Skeletal muscle tissue (tissue), 3 donors: ENCODE measurements at regions not wholly inside any gene's neighbourhood (a gene's known extent, or its start where the extent isn't known, plus 50 kb on each side); places are given as distances from the start of the nearest gene placed in this dataset.

ENCODE experiments used
- H3K27ac ChIP-seq: one replicate; pipeline ENCODE4 v1.7.0; 2013; ENCODE audit warnings: mild to moderate bottlenecking, low read depth, low read length, inconsistent platforms
- H3K27me3 ChIP-seq, 3 donors: one replicate each; pipeline ENCODE4 v1.7.0; 2013; ENCODE audit warnings: low read length in 3 of 3; ENCODE audit not compliant: control insufficient read depth in 3 of 3, insufficient read depth in 3 of 3
- H3K36me3 ChIP-seq, 3 donors: one replicate each; pipeline ENCODE4 v1.7.0; 2013; ENCODE audit warnings: low read length in 3 of 3; ENCODE audit not compliant: control insufficient read depth in 3 of 3, insufficient read depth in 3 of 3
- H3K4me1 ChIP-seq, 3 donors: one replicate each; pipeline ENCODE4 v1.7.0; 2013; ENCODE audit warnings: low read length in 3 of 3, mild to moderate bottlenecking in 3 of 3; ENCODE audit not compliant: control insufficient read depth in 3 of 3, insufficient read depth in 3 of 3
- H3K4me3 ChIP-seq, 3 donors: one replicate each; pipeline ENCODE4 v1.7.0; 2013; ENCODE audit warnings: low read length in 3 of 3
- H3K9ac ChIP-seq, 3 donors: one replicate each; pipeline ENCODE4 v1.7.0; 2013; ENCODE audit warnings: low read length in 3 of 3, mild to moderate bottlenecking in 3 of 3, moderate library complexity in 2 of 3, low read depth in 1 of 3
- H3K9me3 ChIP-seq, 3 donors: one replicate each; pipeline ENCODE4 v1.7.0; 2013; ENCODE audit warnings: low read length in 3 of 3; ENCODE audit not compliant: control insufficient read depth in 3 of 3
- donor health status: Osteomylitis.

DNA sequence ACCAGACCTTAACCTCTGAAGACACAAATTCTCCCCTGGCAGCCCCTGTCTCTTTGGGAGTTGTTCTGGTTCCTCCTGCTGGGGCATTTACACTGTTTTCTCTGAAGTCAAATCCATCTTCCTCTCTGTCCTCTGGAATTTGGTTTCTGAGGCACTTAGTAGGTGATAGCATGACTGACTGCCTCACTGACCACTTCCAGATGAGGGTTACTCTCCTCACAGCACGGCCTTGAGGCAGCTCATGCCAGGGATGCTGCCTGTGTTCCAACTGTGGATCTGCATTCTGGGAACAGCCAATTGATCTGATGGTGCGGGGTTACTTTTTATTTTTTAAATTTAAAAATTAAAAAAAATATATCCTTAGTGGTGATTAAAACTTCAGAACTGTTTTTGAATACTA is 140.9 kb upstream of the ROPN1 start:
- Histone ChIP-seq H3K36me3 (no peaks in the 10 kb centered on the region), H3K27ac (no peak overlapping the region), H3K27me3 (no peaks in the 10 kb centered on the region), H3K9ac (no peak overlapping the region), H3K9me3 (no peaks in the 10 kb centered on the region), H3K4me3 (no peak overlapping the region), H3K4me1 (peaks cover 0 to 15% (median 14%) of the 10 kb centered on the region in 3 donors)

DNA sequence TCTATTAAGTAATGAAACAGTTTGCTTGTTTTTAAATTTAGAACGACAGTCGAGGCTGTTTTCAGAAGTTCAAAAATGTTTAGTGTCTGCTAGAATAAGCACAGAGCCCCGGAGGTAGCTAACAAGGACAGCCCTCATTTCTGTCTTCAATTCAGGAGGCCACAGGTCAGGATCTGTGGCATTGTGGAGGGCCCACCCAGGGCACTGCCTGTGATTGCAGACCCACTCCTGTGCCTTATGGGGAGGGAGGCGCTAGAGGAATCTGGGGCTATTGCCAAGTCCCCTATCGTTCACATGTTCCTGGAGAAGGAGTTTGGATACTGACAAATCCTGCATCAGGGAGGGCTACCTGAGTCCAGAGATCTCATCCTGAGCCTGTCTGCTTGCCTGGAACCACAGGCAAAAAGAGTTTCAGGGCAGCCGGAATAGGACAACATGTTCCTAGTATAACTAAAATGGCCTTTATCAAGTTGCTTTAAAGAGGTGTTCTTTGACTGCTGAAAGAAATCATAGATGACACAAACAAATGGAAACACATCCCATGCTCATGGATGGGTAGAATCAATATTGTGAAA is 141.5 kb upstream of the ROPN1 start:
- Histone ChIP-seq H3K4me1 (peaks cover 0 to 15% (median 14%) of the 10 kb centered on the region in 3 donors), H3K27me3 (no peaks in the 10 kb centered on the region), H3K4me3 (no peak overlapping the region), H3K9ac (no peak overlapping the region), H3K36me3 (no peaks in the 10 kb centered on the region), H3K27ac (no peak overlapping the region), H3K9me3 (no peaks in the 10 kb centered on the region)

DNA sequence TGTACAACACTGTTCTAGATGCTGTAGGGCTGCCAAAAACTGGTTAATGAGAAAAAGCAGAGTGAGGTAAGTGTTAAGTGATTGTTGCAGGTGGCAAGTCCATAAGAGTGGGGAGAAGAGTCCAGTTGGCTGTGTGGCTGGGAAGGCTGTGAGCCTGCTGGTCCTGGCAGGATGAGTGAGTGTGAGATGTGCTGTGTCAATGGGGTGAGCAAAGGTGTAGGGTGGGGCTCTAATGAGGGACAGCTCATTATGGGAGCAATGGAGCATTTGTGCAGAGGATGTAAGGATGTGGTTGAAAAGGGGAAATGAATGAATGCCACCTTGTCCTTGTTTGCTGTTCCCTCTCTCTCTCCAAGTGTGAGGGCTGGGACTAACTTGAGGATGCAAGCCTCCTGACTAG is 145.3 kb upstream of the ROPN1 start:
- Histone ChIP-seq H3K9me3 (no peaks in the 10 kb centered on the region), H3K27ac (no peak overlapping the region), H3K4me1 (peaks cover 0 to 11% (median 5%) of the 10 kb centered on the region in 3 donors), H3K9ac (no peak overlapping the region), H3K36me3 (no peaks in the 10 kb centered on the region), H3K27me3 (no peaks in the 10 kb centered on the region), H3K4me3 (no peak overlapping the region)

DNA sequence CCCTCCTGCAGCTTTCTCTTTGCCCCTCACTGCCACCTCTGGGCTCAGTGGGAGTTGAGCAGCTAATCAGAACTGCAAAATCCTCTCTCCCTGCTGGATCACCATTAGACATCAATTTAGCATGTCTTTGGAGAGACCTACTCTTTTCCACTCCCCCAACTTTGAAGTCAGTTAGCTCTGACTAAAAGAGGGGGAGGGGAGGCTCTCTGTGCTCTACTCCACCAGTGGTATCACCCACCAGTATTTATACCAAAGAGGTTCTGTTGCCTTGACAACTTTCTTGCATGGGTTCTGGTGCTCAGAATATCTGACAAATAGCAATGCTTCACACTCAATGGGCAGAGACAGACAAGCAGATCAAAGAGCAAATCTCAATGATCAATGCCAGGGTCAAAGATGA is 146.2 kb upstream of the ROPN1 start:
- H3K27ac ChIP-seq, result no peak overlapping the region
- H3K27me3 ChIP-seq, result no peaks in the 10 kb centered on the region
- no peak overlapping the region for H3K4me3 ChIP-seq
- no peak overlapping the region for H3K9ac ChIP-seq
- H3K9me3 ChIP-seq, result no peaks in the 10 kb centered on the region
- peaks cover 0 to 8% (median 0%) of the 10 kb centered on the region in 3 donors for H3K4me1 ChIP-seq
- no peaks in the 10 kb centered on the region for H3K36me3 ChIP-seq

DNA sequence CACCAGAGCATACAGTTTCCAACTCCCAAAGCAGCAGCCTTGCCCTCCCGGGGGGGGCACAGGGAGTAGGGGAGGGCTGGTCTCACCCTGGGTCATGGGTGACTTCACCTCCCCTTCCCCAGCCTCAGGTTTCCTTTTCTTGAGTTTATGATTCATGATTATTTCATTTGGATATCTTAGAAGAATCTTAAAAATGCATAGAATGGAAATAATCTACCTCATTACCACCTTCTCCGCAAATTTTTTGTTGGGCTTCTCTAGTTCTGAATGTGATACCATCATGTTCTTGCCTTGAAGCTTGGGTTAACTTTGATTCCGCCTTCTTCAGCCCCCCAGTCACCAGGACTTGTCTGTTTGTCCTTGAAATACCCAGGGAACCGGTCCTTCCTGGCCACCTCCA is 148.8 kb upstream of the ROPN1 start:
- Histone ChIP-seq H3K9ac (no peak overlapping the region), H3K4me1 (peaks cover 0 to 13% (median 11%) of the 10 kb centered on the region in 3 donors), H3K36me3 (no peaks in the 10 kb centered on the region), H3K27me3 (no peaks in the 10 kb centered on the region), H3K9me3 (no peaks in the 10 kb centered on the region), H3K4me3 (no peak overlapping the region), H3K27ac (no peak overlapping the region)

DNA sequence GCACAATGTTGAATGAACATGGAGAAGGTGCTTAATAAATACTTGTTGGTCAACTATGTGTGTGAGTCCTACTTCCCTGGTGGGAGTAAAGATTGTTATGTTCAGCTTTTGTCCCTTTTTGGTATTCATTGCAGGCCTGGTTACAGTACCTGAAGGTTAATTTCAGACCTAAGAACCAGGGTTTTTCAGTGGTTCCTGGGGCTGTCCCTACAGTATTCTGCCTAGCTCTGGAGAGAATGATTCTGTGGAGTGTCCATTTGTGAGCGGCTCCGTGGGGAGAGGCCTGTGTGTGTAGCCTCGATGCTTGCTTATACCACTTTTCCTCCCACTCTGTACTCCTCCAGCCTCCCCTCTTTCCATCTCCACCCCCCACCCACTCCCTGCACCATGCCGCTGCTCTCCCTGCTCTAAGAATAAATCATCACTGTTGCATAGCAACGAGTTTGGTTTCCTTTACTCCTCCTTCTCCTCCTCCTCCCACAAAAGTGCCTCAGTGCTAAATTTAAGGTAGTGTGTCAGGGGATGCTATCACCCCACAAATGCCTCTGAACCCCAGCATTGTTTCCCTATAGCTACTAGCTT is 150.6 kb upstream of the ROPN1 start:
- no peaks in the 10 kb centered on the region for H3K27me3 ChIP-seq
- H3K9me3 ChIP-seq, result no peaks in the 10 kb centered on the region
- no peaks in the 10 kb centered on the region for H3K36me3 ChIP-seq
- peaks cover 0 to 13% (median 11%) of the 10 kb centered on the region in 3 donors for H3K4me1 ChIP-seq
- no peak overlapping the region for H3K27ac ChIP-seq
- H3K4me3 ChIP-seq, result no peak overlapping the region
- no peak overlapping the region for H3K9ac ChIP-seq

DNA sequence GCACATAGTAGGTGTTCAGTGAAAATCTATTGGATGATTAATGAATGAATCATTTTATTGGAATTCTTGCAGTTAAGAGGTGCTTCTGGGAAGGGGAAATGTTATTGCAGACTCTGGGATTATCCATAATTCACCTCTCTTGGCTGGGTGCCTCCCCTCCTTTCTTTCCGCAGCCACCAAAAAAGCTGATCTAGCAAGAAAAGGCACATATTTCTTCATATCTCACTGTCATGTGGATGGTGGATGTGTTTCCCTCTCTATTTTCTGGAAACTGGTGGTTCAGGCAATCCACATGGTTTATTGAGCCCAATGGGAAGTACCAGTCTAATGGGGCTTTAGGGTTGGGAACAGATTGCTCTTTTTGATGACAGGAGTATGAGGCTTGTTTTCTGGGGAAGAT is 151.1 kb upstream of the ROPN1 start:
- Histone ChIP-seq H3K9ac (no peak overlapping the region), H3K27ac (no peak overlapping the region), H3K9me3 (no peaks in the 10 kb centered on the region), H3K27me3 (no peaks in the 10 kb centered on the region), H3K36me3 (no peaks in the 10 kb centered on the region), H3K4me1 (peaks cover 0 to 13% (median 11%) of the 10 kb centered on the region in 3 donors), H3K4me3 (no peak overlapping the region)

DNA sequence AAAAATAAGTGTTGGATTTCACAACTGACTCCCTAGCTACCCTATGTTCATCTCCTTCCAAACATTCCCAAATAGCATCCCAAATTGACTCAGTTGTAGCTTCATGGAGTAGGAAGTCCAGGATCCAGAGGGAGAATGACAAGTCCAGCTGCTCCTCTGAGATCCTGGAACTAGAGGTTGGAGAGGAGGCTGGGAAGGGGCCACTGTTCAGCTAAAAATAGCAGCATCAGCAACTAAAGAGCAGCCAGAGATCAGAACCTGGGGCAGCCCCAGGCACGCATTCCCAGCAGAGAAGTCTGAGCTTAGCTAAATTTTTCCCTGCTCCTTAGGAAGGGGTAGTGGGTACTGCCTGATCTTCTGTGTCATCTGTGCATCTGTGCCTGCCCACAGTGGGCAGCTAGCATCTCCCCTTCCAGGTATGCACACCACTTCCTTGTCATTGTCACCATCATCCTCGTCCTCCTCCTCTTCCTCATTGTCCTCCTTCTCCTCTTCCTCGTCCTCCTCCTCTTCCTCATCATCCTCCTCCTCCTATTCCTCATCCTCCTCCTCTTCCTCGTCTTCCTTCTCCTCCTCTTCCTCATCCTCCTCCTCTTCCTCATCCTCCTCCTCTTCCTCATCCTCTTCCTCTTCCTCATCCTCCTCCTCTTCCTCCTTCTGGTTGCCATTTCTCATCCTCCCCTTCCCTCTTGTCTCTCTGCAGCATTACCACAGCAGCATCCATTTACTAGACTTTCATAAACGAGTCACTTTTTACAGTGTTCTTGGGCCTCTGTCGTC is 152.3 kb upstream of the ROPN1 start:
- Histone ChIP-seq H3K4me1 (peaks cover 0 to 13% (median 11%) of the 10 kb centered on the region in 3 donors), H3K9me3 (no peaks in the 10 kb centered on the region)

DNA sequence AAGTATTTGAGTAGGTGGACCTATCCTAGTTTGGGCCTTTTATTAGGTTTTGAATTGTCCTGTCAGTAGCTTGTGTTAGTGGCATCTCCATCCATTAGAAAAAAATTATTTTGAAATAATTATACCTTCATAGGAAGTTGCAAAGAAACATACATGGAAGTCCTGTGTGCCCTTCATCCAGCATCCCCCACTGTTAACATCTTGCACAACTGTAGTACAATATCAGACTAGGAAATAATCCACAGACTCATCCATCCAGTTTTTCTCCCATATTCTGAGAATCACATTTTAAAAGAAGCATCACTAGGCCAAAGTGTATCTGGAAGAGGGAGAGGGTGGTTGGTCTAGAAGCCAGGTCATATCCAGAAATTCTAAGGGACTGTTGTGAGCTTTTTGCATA is 155.5 kb upstream of the ROPN1 start:
- Histone ChIP-seq H3K27me3 (no peaks in the 10 kb centered on the region), H3K4me1 (peaks cover 3 to 13% (median 8%) of the 10 kb centered on the region in 3 donors), H3K9ac (no peak overlapping the region)

More for the DNA sequence above, 152.3 kb upstream of the ROPN1 start:
- Histone ChIP-seq H3K27ac (no peak overlapping the region), H3K27me3 (no peaks in the 10 kb centered on the region), H3K4me3 (no peak overlapping the region), H3K9ac (no peak overlapping the region), H3K36me3 (no peaks in the 10 kb centered on the region)

DNA sequence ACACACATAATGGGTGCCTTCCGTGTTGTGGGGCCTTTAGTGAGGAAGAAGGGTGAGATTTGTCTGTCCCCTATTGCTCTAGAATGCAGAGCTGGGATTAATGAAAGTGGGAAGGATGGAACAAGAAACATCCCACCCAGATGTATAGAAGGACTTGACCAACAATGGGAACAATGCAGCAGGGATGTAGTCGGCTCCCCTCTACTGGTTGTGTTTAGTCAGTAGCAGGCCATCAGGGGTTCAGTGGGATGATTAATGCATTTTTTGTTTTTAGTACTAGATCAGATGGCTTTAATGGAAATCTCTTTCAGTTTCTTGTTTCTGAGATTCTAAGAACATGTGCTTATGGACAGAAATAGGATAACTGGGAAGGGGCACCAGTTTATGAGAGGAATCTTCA is 156.0 kb upstream of the ROPN1 start:
- Histone ChIP-seq H3K27me3 (no peaks in the 10 kb centered on the region), H3K27ac (no peak overlapping the region), H3K9me3 (no peaks in the 10 kb centered on the region), H3K4me3 (no peak overlapping the region), H3K36me3 (no peaks in the 10 kb centered on the region), H3K9ac (no peak overlapping the region), H3K4me1 (peaks cover 3 to 13% (median 7%) of the 10 kb centered on the region in 3 donors)

More for the DNA sequence above, 155.5 kb upstream of the ROPN1 start:
- Histone ChIP-seq H3K4me3 (no peak overlapping the region), H3K36me3 (no peaks in the 10 kb centered on the region), H3K9me3 (no peaks in the 10 kb centered on the region), H3K27ac (no peak overlapping the region)
